ENCODE measurements at regions not wholly inside any gene's neighbourhood (a gene's known extent, or its start where the extent isn't known, plus 50 kb on each side); places are given as distances from the start of the nearest gene placed in this dataset.

DNA sequence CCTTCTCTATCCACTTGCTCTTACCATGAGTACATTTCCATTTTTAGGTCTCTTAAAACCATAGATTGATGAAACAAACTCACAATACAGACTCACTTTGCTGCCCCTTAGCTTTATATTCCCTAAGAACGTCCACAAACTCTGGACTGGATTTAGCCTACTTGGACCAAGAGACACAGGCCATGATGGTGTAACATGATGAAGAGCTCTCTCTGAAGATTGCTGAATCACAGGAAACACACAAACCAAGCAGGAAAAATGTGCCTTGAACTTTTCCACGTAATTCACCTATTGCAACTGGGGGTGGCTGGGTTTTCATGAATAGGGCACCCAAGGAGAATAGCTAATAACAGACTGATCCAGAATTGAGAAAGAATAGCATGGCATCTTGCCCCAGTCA, 201.7 kb upstream of the RBBP8 start:
- TF ChIP-seq, protein P1, sequence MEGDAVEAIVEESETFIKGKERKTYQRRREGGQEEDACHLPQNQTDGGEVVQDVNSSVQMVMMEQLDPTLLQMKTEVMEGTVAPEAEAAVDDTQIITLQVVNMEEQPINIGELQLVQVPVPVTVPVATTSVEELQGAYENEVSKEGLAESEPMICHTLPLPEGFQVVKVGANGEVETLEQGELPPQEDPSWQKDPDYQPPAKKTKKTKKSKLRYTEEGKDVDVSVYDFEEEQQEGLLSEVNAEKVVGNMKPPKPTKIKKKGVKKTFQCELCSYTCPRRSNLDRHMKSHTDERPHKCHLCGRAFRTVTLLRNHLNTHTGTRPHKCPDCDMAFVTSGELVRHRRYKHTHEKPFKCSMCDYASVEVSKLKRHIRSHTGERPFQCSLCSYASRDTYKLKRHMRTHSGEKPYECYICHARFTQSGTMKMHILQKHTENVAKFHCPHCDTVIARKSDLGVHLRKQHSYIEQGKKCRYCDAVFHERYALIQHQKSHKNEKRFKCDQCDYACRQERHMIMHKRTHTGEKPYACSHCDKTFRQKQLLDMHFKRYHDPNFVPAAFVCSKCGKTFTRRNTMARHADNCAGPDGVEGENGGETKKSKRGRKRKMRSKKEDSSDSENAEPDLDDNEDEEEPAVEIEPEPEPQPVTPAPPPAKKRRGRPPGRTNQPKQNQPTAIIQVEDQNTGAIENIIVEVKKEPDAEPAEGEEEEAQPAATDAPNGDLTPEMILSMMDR (IDR thresholded peaks at IDR 0.05), result no peak
- TF ChIP-seq POLR2AphosphoS5 (IDR thresholded peaks at IDR 0.05) (no peak), POLR2A (IDR thresholded peaks at IDR 0.05) (no peak)

Measured in prostate gland (tissue), 2 donors.